ENCODE measurements at regions not wholly inside any gene's neighbourhood (a gene's known extent, or its start where the extent isn't known, plus 50 kb on each side); places are given as distances from the start of the nearest gene placed in this dataset.

- no peak for DNase-seq
- intact Hi-C loops (cut with DNase I, micrococcal nuclease), result no loop called here
Measured at GRCh38 chr9:18106006-18106560, 367.9 kb upstream of the ADAMTSL1 start.

GRCh38 chr9:18109675-18110074 is 364.3 kb upstream of the ADAMTSL1 start:
- intact Hi-C loops (cut with DNase I, micrococcal nuclease), result no loop called here
- ATAC-seq (no peak), DNase-seq (no peak)

More at GRCh38 chr9:18106006-18106560, 367.9 kb upstream of the ADAMTSL1 start:
- ATAC-seq, result no peak

- DNase-seq (no peak), ATAC-seq (no peak)
- intact Hi-C loops (cut with DNase I, micrococcal nuclease), result no loop called here
Measured at GRCh38 chr9:18111146-18111545, 362.8 kb upstream of the ADAMTSL1 start.

GRCh38 chr9:18114559-18115475 is 359.1 kb upstream of the ADAMTSL1 start:
- ATAC-seq (no peak), DNase-seq (no peak)
- intact Hi-C loops (cut with DNase I, micrococcal nuclease), result no loop called here

GRCh38 chr9:18118268-18118667 is 355.7 kb upstream of the ADAMTSL1 start:
- no peak for DNase-seq

GRCh38 chr9:18122171-18122570 is 351.8 kb upstream of the ADAMTSL1 start:
- ATAC-seq, result no peak
- intact Hi-C loops (cut with DNase I, micrococcal nuclease), result no loop called here
- DNase-seq, result no peak

More at GRCh38 chr9:18118268-18118667, 355.7 kb upstream of the ADAMTSL1 start:
- no peak for ATAC-seq
- intact Hi-C loops (cut with DNase I, micrococcal nuclease), result no loop called here

- DNase-seq, result no peak
- ATAC-seq, result no peak
- intact Hi-C loops (cut with DNase I, micrococcal nuclease), result no loop called here
Measured at GRCh38 chr9:18124760-18125159, 349.2 kb upstream of the ADAMTSL1 start.

GRCh38 chr9:18126831-18127498 is 347.0 kb upstream of the ADAMTSL1 start:
- intact Hi-C loops (cut with DNase I, micrococcal nuclease), result no loop called here
- no peak for ATAC-seq

GRCh38 chr9:18127499-18127875 is 346.5 kb upstream of the ADAMTSL1 start:
- intact Hi-C loops (cut with DNase I, micrococcal nuclease), result no loop called here
- ATAC-seq, result no peak
- DNase-seq, result no peak

More at GRCh38 chr9:18126831-18127498, 347.0 kb upstream of the ADAMTSL1 start:
- DNase-seq, result no peak

GRCh38 chr9:18129809-18130334 is 344.1 kb upstream of the ADAMTSL1 start:
- intact Hi-C loops (cut with DNase I, micrococcal nuclease), result no loop called here
- ATAC-seq (no peak), DNase-seq (no peak)

GRCh38 chr9:18136354-18136994 is 337.5 kb upstream of the ADAMTSL1 start:
- DNase-seq, result no peak
- no peak for ATAC-seq
- intact Hi-C loops (cut with DNase I, micrococcal nuclease), result no loop called here

- no peak for ATAC-seq
- intact Hi-C loops (cut with DNase I, micrococcal nuclease), result no loop called here
- DNase-seq, result no peak
Measured at GRCh38 chr9:18137815-18138214, 336.1 kb upstream of the ADAMTSL1 start.

GRCh38 chr9:18138656-18139055 is 335.3 kb upstream of the ADAMTSL1 start:
- ATAC-seq (no peak), DNase-seq (no peak)
- intact Hi-C loops (cut with DNase I, micrococcal nuclease), result no loop called here

- intact Hi-C loops (cut with DNase I, micrococcal nuclease), result no loop called here
- ATAC-seq, result no peak
- DNase-seq, result no peak
Measured at GRCh38 chr9:18141681-18142080, 332.3 kb upstream of the ADAMTSL1 start.

- ATAC-seq (peak; percentile 54), DNase-seq (no peak)
- intact Hi-C loops (cut with DNase I, micrococcal nuclease), result no loop called here
Measured at GRCh38 chr9:18143073-18143745, 330.7 kb upstream of the ADAMTSL1 start.

- intact Hi-C loops (cut with DNase I, micrococcal nuclease), result no loop called here
Measured at GRCh38 chr9:18146329-18146728, 327.6 kb upstream of the ADAMTSL1 start.

GRCh38 chr9:18149471-18150011 is 324.4 kb upstream of the ADAMTSL1 start:
- ATAC-seq (peak; percentile 54), DNase-seq (no peak)
- intact Hi-C loops (cut with DNase I, micrococcal nuclease), result no loop called here

More at GRCh38 chr9:18146329-18146728, 327.6 kb upstream of the ADAMTSL1 start:
- no peak for ATAC-seq
- DNase-seq, result no peak

- intact Hi-C loops (cut with DNase I, micrococcal nuclease), result no loop called here
- DNase-seq (no peak), ATAC-seq (no peak)
Measured at GRCh38 chr9:18154661-18155060, 319.3 kb upstream of the ADAMTSL1 start.

Data from left colon (tissue), 2 donors.